ENCODE measurements at regions not wholly inside any gene's neighbourhood (a gene's known extent, or its start where the extent isn't known, plus 50 kb on each side); places are given as distances from the start of the nearest gene placed in this dataset.

DNA sequence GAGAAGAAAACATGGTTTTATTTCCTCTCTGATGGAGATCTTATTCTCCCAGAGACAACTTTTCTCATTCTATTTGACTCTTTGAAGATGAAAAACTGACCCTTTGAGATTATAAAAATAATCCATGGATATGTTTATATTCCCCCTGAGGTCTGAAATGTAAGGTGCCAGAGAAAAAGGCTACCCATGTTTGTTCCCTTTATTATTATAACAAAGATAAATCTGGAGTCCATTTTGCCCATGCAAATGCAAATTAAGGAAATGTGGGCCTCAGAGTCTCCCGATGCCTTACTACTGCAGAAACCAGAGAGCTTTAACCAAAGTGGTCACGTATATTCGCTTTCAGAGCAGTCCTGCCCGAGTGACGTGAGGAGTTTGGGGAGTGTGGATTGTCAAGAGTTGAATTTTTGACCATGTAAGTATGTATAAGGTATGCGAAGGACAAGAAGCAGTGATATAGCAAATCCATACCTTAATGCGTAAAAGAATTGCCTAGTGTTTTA, 312.5 kb downstream of the RASEF start:
- Histone ChIP-seq H3K4me3 (no peak overlapping the region), H3K27ac (no peak overlapping the region), H3K9me3 (no peaks in the 10 kb centered on the region), H3K9ac (ENCODE audit: low read depth in 2 of 2, low read length in 2 of 2) (no peak overlapping the region), H3K4me1 (no peaks in the 10 kb centered on the region), H3K36me3 (no peaks in the 10 kb centered on the region), H3K27me3 (no peaks in the 10 kb centered on the region)
- DNase-seq, result no peak
- TF ChIP-seq, protein P1, sequence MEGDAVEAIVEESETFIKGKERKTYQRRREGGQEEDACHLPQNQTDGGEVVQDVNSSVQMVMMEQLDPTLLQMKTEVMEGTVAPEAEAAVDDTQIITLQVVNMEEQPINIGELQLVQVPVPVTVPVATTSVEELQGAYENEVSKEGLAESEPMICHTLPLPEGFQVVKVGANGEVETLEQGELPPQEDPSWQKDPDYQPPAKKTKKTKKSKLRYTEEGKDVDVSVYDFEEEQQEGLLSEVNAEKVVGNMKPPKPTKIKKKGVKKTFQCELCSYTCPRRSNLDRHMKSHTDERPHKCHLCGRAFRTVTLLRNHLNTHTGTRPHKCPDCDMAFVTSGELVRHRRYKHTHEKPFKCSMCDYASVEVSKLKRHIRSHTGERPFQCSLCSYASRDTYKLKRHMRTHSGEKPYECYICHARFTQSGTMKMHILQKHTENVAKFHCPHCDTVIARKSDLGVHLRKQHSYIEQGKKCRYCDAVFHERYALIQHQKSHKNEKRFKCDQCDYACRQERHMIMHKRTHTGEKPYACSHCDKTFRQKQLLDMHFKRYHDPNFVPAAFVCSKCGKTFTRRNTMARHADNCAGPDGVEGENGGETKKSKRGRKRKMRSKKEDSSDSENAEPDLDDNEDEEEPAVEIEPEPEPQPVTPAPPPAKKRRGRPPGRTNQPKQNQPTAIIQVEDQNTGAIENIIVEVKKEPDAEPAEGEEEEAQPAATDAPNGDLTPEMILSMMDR (IDR thresholded peaks at IDR 0.05), result no peak
- intact Hi-C loops (cut with DNase I), result no loop called here

DNA sequence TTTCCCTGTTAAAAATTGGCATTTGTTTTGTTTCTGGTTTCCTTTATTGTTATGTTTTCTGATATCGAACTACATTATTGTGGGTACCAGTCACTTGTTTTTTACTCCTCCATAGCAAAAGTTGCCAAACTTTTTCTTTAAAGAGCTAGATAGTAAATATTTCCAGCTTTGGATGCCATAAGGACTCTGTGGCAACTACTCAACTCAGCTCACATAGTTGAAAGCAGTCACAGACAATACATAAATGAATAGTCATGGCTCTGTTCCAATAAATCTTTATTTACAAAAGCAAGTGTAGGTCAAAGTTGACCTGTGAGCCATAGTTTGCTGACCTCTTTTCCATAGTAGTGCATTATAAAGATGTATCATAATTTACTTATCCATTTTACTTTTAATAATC, 305.0 kb downstream of the RASEF start:
- H3K4me3 ChIP-seq, result no peak overlapping the region
- H3K27ac ChIP-seq, result no peak overlapping the region
- TF ChIP-seq, protein P1 (IDR thresholded peaks at IDR 0.05), result no peak
- H3K27me3 ChIP-seq, result no peaks in the 10 kb centered on the region
- no peaks in the 10 kb centered on the region for H3K4me1 ChIP-seq
- no peak for DNase-seq
- no peaks in the 10 kb centered on the region for H3K9me3 ChIP-seq
- no peak overlapping the region for H3K9ac ChIP-seq (ENCODE audit: low read depth in 2 of 2, low read length in 2 of 2)
- intact Hi-C loops (cut with DNase I), result no loop called here
- H3K36me3 ChIP-seq, result no peaks in the 10 kb centered on the region

GRCh38 chr9:82761027-82761426, 301.9 kb downstream of the RASEF start:
- intact Hi-C loops (cut with DNase I), result no loop called here

DNA sequence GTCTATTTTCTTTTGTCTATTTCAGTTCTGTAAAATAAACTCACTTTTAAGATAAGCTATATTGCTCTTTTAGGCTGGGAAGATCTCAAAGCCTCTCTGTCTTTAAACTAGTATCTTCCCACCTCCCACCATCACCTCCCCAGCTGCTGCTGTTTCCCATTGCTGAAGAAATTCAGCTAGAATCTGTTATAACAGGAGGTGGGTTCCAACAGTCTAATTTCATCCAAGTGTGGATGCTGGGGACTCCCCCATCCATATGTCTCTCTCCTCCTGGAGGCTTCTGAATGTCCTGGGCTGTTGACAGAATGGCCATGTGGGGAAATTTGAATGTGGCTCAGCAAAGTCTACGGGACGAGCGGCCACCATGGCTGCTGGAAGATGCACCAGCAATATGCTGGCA, 301.0 kb downstream of the RASEF start:
- intact Hi-C loops (cut with DNase I), result no loop called here
- no peak for DNase-seq
- no peaks in the 10 kb centered on the region for H3K27me3 ChIP-seq
- TF ChIP-seq, protein P1 (IDR thresholded peaks at IDR 0.05), result no peak
- H3K4me1 ChIP-seq, result no peaks in the 10 kb centered on the region
- H3K27ac ChIP-seq, result no peak overlapping the region
- no peak overlapping the region for H3K9ac ChIP-seq (ENCODE audit: low read depth in 2 of 2, low read length in 2 of 2)
- H3K36me3 ChIP-seq, result no peaks in the 10 kb centered on the region
- H3K4me3 ChIP-seq, result no peak overlapping the region
- H3K9me3 ChIP-seq, result no peaks in the 10 kb centered on the region

More at GRCh38 chr9:82761027-82761426, 301.9 kb downstream of the RASEF start:
- DNase-seq, result no peak
- Histone ChIP-seq H3K9ac (ENCODE audit: low read depth in 2 of 2, low read length in 2 of 2) (no peak overlapping the region), H3K4me3 (no peak overlapping the region), H3K27ac (no peak overlapping the region), H3K27me3 (no peaks in the 10 kb centered on the region), H3K9me3 (no peaks in the 10 kb centered on the region), H3K36me3 (no peaks in the 10 kb centered on the region), H3K4me1 (no peaks in the 10 kb centered on the region)
- TF ChIP-seq, protein P1 (IDR thresholded peaks at IDR 0.05), result no peak

DNA sequence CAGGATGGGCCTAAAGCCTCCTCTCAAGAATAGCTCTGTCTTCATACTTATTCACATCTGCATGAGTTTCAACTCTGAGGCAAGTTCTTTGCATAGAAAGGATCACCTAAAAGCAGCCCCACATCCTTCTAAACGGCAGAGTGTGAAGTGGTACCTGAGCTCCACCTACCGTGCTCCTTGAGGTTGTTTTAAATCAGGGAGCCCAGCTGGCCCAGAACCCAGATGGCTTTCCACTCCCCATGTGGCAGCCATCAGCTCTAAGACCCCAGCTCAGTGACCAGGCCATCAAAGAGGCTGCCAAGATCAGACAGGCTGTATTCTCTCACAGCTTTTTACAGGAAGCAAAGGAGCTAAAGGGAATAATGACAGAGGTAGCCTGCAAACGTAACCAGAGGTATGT, 299.3 kb downstream of the RASEF start:
- TF ChIP-seq, protein P1 (IDR thresholded peaks at IDR 0.05), result no peak
- Histone ChIP-seq H3K9ac (ENCODE audit: low read depth in 2 of 2, low read length in 2 of 2) (no peak overlapping the region), H3K36me3 (no peaks in the 10 kb centered on the region), H3K4me1 (no peaks in the 10 kb centered on the region), H3K27me3 (no peaks in the 10 kb centered on the region), H3K9me3 (no peaks in the 10 kb centered on the region), H3K27ac (no peak overlapping the region), H3K4me3 (no peak overlapping the region)
- intact Hi-C loops (cut with DNase I), result no loop called here
- DNase-seq, result no peak

All from colonic mucosa (tissue), 4 donors.